HL-60 (cell line): ENCODE measurements at regions not wholly inside any gene's neighbourhood (a gene's known extent, or its start where the extent isn't known, plus 50 kb on each side); places are given as distances from the start of the nearest gene placed in this dataset.

Experiments used
- DNase-seq, 2 experiments: peaks; one replicate each; pipeline ENCODE4 v3.0.0-alpha.2; 2010 to 2020; ENCODE audit warnings: low read depth in 1 of 2, low spot score in 1 of 2
- H3K27ac ChIP-seq: fragments of 250-450 bp; sonication (Bioruptor Pico); replicated peaks from 2 replicates; pipeline ENCODE4 v1.5.1; 2020; ENCODE audit warnings: mild to moderate bottlenecking, moderate library complexity
- H3K27me3 ChIP-seq: fragments of 250-450 bp; sonication (Bioruptor Pico); 2 replicates; pipeline ENCODE4 v1.5.1; 2021; ENCODE audit warnings: mild to moderate bottlenecking, moderate library complexity; ENCODE audit not compliant: insufficient read depth, poor library complexity, severe bottlenecking
- H3K4me3 ChIP-seq: replicated peaks from 2 replicates; pipeline ENCODE4 v1.5.1; 2011; ENCODE audit warnings: mild to moderate bottlenecking, control low read depth, low read length; ENCODE audit not compliant: insufficient read depth
- GABPA ChIP-seq: IDR thresholded peaks from 2 replicates; pipeline ENCODE4 v1.6.1; 2012; ENCODE audit warnings: low read depth
- POLR2AphosphoS5 ChIP-seq: IDR thresholded peaks from 2 replicates; pipeline ENCODE4 v1.6.1; 2012; ENCODE audit warnings: low read depth
- REST ChIP-seq: IDR thresholded peaks from 2 replicates; pipeline ENCODE4 v1.6.1; 2012; ENCODE audit warnings: low read depth; ENCODE audit not compliant: insufficient replicate concordance
- SPI1 ChIP-seq: IDR thresholded peaks from 2 replicates; pipeline ENCODE4 v1.6.1; 2012; ENCODE audit warnings: low read depth, mild to moderate bottlenecking, borderline replicate concordance
- TF ChIP-seq, protein P1 (sequence below): IDR thresholded peaks from one replicate; pipeline ENCODE4 v1.5.1; 2011; ENCODE audit warnings: low read length, control low read depth, inconsistent platforms; ENCODE audit not compliant: insufficient read depth

GRCh38 chr6:51108563-51109234 lies 290.0 kb downstream of the TFAP2B start:
- TF ChIP-seq GABPA = no peak
- no peak for TF ChIP-seq SPI1
- no peak for TF ChIP-seq POLR2AphosphoS5
- no peak for TF ChIP-seq REST
- TF ChIP-seq, protein P1, sequence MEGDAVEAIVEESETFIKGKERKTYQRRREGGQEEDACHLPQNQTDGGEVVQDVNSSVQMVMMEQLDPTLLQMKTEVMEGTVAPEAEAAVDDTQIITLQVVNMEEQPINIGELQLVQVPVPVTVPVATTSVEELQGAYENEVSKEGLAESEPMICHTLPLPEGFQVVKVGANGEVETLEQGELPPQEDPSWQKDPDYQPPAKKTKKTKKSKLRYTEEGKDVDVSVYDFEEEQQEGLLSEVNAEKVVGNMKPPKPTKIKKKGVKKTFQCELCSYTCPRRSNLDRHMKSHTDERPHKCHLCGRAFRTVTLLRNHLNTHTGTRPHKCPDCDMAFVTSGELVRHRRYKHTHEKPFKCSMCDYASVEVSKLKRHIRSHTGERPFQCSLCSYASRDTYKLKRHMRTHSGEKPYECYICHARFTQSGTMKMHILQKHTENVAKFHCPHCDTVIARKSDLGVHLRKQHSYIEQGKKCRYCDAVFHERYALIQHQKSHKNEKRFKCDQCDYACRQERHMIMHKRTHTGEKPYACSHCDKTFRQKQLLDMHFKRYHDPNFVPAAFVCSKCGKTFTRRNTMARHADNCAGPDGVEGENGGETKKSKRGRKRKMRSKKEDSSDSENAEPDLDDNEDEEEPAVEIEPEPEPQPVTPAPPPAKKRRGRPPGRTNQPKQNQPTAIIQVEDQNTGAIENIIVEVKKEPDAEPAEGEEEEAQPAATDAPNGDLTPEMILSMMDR = no peak
- DNase-seq = no peak
- H3K27me3 ChIP-seq = no peaks in the 10 kb centered on the region

DNA sequence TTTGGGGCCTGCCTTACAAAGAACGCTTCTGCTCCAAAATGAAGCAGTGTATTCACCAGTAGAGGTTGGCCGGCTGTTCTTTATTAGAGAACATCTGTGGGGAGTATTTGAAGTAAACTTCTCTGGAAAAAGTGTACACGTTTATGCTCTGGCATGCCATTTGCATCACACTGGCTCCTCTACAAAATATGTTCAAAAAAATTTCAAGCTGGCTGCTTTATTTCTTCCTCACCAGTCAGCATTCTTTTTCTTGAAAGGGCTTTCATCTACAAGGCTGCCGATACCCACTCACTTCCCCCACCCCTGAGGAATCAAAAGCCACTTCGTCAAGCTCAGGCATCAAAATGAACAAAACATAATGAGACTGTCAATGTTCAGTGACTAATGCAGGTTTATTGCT lies 294.1 kb downstream of the TFAP2B start:
- Histone ChIP-seq H3K27me3 (no peaks in the 10 kb centered on the region), H3K27ac (no peak overlapping the region), H3K4me3 (no peak overlapping the region)
- no peak for DNase-seq
- TF ChIP-seq GABPA = no peak
- TF ChIP-seq SPI1 = no peak
- no peak for TF ChIP-seq POLR2AphosphoS5
- TF ChIP-seq REST = no peak

More at GRCh38 chr6:51108563-51109234, 290.0 kb downstream of the TFAP2B start:
- no peak overlapping the region for H3K4me3 ChIP-seq
- H3K27ac ChIP-seq = no peak overlapping the region

DNA sequence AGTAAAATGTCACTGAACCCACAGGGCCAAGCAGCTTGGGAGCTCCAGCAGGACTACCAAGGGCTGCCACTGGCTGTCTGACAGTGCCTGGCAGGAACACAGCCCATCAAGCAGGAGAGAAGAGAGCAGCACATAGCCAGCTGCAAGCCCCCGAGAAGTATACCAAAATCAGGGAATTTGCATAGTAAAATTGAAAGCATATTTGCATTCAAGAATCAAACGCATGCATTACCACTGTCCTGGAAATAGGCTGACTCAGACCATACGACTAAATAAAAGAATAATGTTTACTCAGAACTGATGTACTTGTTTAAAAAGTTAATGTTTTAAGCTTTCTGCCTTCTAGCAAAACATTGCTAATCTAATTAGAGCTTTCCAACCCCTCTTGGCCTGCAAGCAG lies 298.1 kb downstream of the TFAP2B start:
- H3K27ac ChIP-seq = no peak overlapping the region
- H3K4me3 ChIP-seq = no peak overlapping the region
- no peak for DNase-seq
- TF ChIP-seq, protein P1 = no peak
- H3K27me3 ChIP-seq = no peaks in the 10 kb centered on the region

- no peak for DNase-seq
- no peak overlapping the region for H3K27ac ChIP-seq
- no peaks in the 10 kb centered on the region for H3K27me3 ChIP-seq
- TF ChIP-seq REST (no peak), GABPA (no peak), SPI1 (no peak), POLR2AphosphoS5 (no peak)
- TF ChIP-seq, protein P1 = no peak
- no peak overlapping the region for H3K4me3 ChIP-seq
Measured at GRCh38 chr6:51118792-51119191, 300.1 kb downstream of the TFAP2B start.
